WTC11 (cell line): ENCODE measurements at regions not wholly inside any gene's neighbourhood (a gene's known extent, or its start where the extent isn't known, plus 50 kb on each side); places are given as distances from the start of the nearest gene placed in this dataset.

ENCODE experiments used
- ATAC-seq: fragments of 200-7000 bp; cut with Tn5 transposase; 2 replicates; pipeline ENCODE4 v1.10.0; 2021; ENCODE audit warnings: mild to moderate bottlenecking, moderate library complexity
- CTCF ChIA-PET: fragments of 300-600 bp; sonication (Branson Sonifier 250); formaldehyde crosslinking; loops from one replicate; lab custom pipeline; 2021; ENCODE audit warnings: antibody characterized with exemption; lab: Charles Lee
- POLR2A ChIA-PET: fragments of 350-600 bp; sonication (Branson Sonifier 250); formaldehyde crosslinking; loops from one replicate; lab custom pipeline; 2021; ENCODE audit warnings: antibody characterized with exemption; lab: Charles Lee
- DNase-seq: peaks from one replicate; pipeline ENCODE4 v3.0.0; 2021; ENCODE audit warnings: low spot score
- H3K27ac Mint-ChIP-seq: 2 replicates; pipeline ENCODE4 v1.8.0; 2021; ENCODE audit warnings: mixed read lengths
- H3K27me3 Mint-ChIP-seq: 2 replicates; pipeline ENCODE4 v1.8.0; 2021; ENCODE audit warnings: low read depth, mild to moderate bottlenecking, moderate library complexity, mixed read lengths
- H3K36me3 Mint-ChIP-seq: 2 replicates; pipeline ENCODE4 v1.8.0; 2021; ENCODE audit warnings: mixed read lengths
- H3K4me1 Mint-ChIP-seq: 2 replicates; pipeline ENCODE4 v1.8.0; 2022; ENCODE audit warnings: mixed read lengths
- H3K4me3 Mint-ChIP-seq: 2 replicates; pipeline ENCODE4 v1.8.0; 2021; ENCODE audit warnings: mild to moderate bottlenecking, moderate library complexity, mixed read lengths
- H3K9me3 Mint-ChIP-seq: 2 replicates; pipeline ENCODE4 v1.8.0; 2021; ENCODE audit warnings: mixed read lengths
- CREM ChIP-seq: sonication (generic); formaldehyde crosslinking; IDR thresholded peaks from 2 replicates; pipeline ENCODE4 v1.8.1; 2022; ENCODE audit warnings: mild to moderate bottlenecking, missing genetic modification reagents, moderate library complexity
- FOXK1 ChIP-seq: sonication (generic); formaldehyde crosslinking; IDR thresholded peaks from 2 replicates; pipeline ENCODE4 v1.8.0; 2022; ENCODE audit warnings: mild to moderate bottlenecking, moderate library complexity, missing genetic modification reagents
- GTF2I ChIP-seq: fragments of 250-450 bp; sonication (Bioruptor Pico); conservative IDR thresholded peaks from 2 replicates; pipeline ENCODE4 v1.4.0; 2021; ENCODE audit warnings: mild to moderate bottlenecking
- NR1H2 ChIP-seq: sonication (generic); formaldehyde crosslinking; IDR thresholded peaks from 2 replicates; pipeline ENCODE4 v1.9.0; 2021; ENCODE audit warnings: mild to moderate bottlenecking, moderate library complexity, missing genetic modification reagents
- ZNF219 ChIP-seq: sonication (generic); formaldehyde crosslinking; IDR thresholded peaks from 2 replicates; pipeline ENCODE4 v1.8.0; 2023; ENCODE audit warnings: missing genetic modification reagents, mild to moderate bottlenecking, borderline replicate concordance
- ZNF232 ChIP-seq: sonication (generic); formaldehyde crosslinking; IDR thresholded peaks from 2 replicates; pipeline ENCODE4 v1.8.0; 2022; ENCODE audit warnings: mild to moderate bottlenecking, missing genetic modification reagents
- TF ChIP-seq, protein P1 (sequence below): sonication (generic); formaldehyde crosslinking; IDR thresholded peaks from 2 replicates; pipeline ENCODE4 v1.8.1; 2023; ENCODE audit warnings: mild to moderate bottlenecking, missing genetic modification reagents, moderate library complexity
- TF ChIP-seq, protein P2 (sequence below): fragments of 200-600 bp; IDR thresholded peaks from 2 replicates; pipeline ENCODE4 v1.8.0; 2022; ENCODE audit warnings: antibody characterized with exemption
- TF ChIP-seq, protein P3 (sequence below): fragments of 250-450 bp; sonication (Bioruptor Pico); IDR thresholded peaks from 2 replicates; pipeline ENCODE4 v1.8.0; 2021; ENCODE audit warnings: mild to moderate bottlenecking
- TF ChIP-seq, protein P4 (sequence below): fragments of 250-450 bp; sonication (Bioruptor Pico); conservative IDR thresholded peaks from 2 replicates; pipeline ENCODE4 v1.9.0; 2021; ENCODE audit warnings: mild to moderate bottlenecking
- TF ChIP-seq, protein P5 (sequence below): sonication (generic); formaldehyde crosslinking; IDR thresholded peaks from 2 replicates; pipeline ENCODE4 v1.8.0; 2022; ENCODE audit warnings: mild to moderate bottlenecking, missing genetic modification reagents
- TF ChIP-seq, protein P6 (sequence below): sonication (generic); formaldehyde crosslinking; IDR thresholded peaks from 2 replicates; pipeline ENCODE4 v1.8.1; 2023; ENCODE audit warnings: mild to moderate bottlenecking, moderate library complexity, missing genetic modification reagents
- TF ChIP-seq, protein P7 (sequence below): sonication (generic); formaldehyde crosslinking; IDR thresholded peaks from 2 replicates; pipeline ENCODE4 v1.8.0; 2023; ENCODE audit warnings: mild to moderate bottlenecking, missing genetic modification reagents
- TF ChIP-seq, protein P8 (sequence below): sonication (generic); formaldehyde crosslinking; IDR thresholded peaks from 2 replicates; pipeline ENCODE4 v1.8.1; 2022; ENCODE audit warnings: mild to moderate bottlenecking, missing genetic modification reagents, moderate library complexity, borderline replicate concordance
- TF ChIP-seq, protein P9 (sequence below): sonication (generic); formaldehyde crosslinking; IDR thresholded peaks from 2 replicates; pipeline ENCODE4 v1.8.1; 2022; ENCODE audit warnings: low read depth, mild to moderate bottlenecking, moderate library complexity, missing genetic modification reagents, borderline replicate concordance
- TF ChIP-seq, protein P10 (sequence below): sonication (generic); formaldehyde crosslinking; IDR thresholded peaks from 2 replicates; pipeline ENCODE4 v1.8.0; 2023; ENCODE audit warnings: missing genetic modification reagents

DNA sequence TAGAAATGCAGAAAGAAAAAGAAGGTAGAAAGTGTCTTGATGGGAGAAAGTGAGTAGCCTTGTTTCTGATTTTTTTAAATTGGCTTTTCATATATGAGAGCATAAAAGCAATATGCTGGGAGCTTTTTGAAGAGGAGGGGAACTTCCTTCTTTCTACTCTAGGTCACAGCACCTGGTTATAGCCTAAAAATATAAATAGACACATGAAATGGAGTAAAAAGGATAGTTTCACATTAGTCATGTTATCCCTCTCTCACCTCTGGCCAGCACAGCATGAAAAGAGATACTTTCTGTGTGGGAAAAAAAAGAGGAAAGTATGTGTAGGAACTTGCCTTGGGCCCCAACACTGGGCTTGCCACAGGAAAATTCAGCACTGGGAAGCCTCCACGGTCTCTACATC is 292.2 kb upstream of the ZWINT start:
- TF ChIP-seq, protein P1, sequence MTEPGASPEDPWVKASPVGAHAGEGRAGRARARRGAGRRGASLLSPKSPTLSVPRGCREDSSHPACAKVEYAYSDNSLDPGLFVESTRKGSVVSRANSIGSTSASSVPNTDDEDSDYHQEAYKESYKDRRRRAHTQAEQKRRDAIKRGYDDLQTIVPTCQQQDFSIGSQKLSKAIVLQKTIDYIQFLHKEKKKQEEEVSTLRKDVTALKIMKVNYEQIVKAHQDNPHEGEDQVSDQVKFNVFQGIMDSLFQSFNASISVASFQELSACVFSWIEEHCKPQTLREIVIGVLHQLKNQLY = no peak
- TF ChIP-seq ZNF232 (CRISPR knock-in tag) (no peak), GTF2I (CRISPR knock-in tag) (no peak), FOXK1 (CRISPR knock-in tag) (no peak), CREM (no peak), ZNF219 (no peak), NR1H2 (no peak)
- TF ChIP-seq, protein P2, sequence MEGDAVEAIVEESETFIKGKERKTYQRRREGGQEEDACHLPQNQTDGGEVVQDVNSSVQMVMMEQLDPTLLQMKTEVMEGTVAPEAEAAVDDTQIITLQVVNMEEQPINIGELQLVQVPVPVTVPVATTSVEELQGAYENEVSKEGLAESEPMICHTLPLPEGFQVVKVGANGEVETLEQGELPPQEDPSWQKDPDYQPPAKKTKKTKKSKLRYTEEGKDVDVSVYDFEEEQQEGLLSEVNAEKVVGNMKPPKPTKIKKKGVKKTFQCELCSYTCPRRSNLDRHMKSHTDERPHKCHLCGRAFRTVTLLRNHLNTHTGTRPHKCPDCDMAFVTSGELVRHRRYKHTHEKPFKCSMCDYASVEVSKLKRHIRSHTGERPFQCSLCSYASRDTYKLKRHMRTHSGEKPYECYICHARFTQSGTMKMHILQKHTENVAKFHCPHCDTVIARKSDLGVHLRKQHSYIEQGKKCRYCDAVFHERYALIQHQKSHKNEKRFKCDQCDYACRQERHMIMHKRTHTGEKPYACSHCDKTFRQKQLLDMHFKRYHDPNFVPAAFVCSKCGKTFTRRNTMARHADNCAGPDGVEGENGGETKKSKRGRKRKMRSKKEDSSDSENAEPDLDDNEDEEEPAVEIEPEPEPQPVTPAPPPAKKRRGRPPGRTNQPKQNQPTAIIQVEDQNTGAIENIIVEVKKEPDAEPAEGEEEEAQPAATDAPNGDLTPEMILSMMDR = no peak
- TF ChIP-seq, protein P3, sequence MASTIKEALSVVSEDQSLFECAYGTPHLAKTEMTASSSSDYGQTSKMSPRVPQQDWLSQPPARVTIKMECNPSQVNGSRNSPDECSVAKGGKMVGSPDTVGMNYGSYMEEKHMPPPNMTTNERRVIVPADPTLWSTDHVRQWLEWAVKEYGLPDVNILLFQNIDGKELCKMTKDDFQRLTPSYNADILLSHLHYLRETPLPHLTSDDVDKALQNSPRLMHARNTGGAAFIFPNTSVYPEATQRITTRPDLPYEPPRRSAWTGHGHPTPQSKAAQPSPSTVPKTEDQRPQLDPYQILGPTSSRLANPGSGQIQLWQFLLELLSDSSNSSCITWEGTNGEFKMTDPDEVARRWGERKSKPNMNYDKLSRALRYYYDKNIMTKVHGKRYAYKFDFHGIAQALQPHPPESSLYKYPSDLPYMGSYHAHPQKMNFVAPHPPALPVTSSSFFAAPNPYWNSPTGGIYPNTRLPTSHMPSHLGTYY (CRISPR knock-in tag) = no peak
- TF ChIP-seq, protein P4, sequence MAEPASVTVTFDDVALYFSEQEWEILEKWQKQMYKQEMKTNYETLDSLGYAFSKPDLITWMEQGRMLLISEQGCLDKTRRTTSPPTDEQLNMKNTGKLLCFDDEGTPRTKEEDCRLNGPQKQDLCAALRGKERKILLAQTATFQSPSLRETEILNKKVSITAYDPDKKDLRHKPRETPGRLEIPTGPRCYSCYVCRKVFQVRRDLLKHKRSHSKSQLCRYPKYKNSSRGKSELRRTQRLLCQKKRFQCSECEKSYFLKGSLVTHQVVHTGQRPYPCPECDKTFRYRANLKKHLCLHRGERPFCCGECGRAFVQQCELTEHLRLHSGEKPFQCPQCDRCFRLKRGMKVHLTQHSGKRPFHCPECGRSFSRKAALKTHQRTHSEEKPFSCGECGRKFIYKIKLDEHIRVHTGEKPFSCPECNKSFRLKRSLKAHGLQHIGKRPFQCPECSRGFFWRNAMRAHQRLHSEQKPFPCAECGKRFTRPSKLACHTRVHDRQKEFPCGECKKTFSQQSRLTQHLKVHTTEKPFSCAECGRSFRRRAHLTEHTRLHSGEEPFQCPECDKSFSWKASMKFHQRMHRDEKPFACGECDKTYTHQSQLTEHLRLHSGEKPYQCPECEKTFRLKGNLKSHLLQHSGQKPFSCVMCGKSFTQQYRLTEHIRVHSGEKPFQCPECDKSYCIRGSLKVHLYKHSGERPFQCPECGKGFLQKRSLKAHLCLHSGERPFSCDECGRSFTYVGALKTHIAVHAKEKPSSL (CRISPR knock-in tag) = no peak
- TF ChIP-seq, protein P5, sequence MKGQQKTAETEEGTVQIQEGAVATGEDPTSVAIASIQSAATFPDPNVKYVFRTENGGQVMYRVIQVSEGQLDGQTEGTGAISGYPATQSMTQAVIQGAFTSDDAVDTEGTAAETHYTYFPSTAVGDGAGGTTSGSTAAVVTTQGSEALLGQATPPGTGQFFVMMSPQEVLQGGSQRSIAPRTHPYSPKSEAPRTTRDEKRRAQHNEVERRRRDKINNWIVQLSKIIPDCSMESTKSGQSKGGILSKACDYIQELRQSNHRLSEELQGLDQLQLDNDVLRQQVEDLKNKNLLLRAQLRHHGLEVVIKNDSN = no peak
- TF ChIP-seq, protein P6, sequence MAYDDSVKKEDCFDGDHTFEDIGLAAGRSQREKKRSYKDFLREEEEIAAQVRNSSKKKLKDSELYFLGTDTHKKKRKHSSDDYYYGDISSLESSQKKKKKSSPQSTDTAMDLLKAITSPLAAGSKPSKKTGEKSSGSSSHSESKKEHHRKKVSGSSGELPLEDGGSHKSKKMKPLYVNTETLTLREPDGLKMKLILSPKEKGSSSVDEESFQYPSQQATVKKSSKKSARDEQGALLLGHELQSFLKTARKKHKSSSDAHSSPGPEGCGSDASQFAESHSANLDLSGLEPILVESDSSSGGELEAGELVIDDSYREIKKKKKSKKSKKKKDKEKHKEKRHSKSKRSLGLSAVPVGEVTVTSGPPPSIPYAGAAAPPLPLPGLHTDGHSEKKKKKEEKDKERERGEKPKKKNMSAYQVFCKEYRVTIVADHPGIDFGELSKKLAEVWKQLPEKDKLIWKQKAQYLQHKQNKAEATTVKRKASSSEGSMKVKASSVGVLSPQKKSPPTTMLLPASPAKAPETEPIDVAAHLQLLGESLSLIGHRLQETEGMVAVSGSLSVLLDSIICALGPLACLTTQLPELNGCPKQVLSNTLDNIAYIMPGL (CRISPR knock-in tag) = no peak
- TF ChIP-seq, protein P7, sequence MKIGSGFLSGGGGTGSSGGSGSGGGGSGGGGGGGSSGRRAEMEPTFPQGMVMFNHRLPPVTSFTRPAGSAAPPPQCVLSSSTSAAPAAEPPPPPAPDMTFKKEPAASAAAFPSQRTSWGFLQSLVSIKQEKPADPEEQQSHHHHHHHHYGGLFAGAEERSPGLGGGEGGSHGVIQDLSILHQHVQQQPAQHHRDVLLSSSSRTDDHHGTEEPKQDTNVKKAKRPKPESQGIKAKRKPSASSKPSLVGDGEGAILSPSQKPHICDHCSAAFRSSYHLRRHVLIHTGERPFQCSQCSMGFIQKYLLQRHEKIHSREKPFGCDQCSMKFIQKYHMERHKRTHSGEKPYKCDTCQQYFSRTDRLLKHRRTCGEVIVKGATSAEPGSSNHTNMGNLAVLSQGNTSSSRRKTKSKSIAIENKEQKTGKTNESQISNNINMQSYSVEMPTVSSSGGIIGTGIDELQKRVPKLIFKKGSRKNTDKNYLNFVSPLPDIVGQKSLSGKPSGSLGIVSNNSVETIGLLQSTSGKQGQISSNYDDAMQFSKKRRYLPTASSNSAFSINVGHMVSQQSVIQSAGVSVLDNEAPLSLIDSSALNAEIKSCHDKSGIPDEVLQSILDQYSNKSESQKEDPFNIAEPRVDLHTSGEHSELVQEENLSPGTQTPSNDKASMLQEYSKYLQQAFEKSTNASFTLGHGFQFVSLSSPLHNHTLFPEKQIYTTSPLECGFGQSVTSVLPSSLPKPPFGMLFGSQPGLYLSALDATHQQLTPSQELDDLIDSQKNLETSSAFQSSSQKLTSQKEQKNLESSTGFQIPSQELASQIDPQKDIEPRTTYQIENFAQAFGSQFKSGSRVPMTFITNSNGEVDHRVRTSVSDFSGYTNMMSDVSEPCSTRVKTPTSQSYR (CRISPR knock-in tag) = no peak
- TF ChIP-seq, protein P8, sequence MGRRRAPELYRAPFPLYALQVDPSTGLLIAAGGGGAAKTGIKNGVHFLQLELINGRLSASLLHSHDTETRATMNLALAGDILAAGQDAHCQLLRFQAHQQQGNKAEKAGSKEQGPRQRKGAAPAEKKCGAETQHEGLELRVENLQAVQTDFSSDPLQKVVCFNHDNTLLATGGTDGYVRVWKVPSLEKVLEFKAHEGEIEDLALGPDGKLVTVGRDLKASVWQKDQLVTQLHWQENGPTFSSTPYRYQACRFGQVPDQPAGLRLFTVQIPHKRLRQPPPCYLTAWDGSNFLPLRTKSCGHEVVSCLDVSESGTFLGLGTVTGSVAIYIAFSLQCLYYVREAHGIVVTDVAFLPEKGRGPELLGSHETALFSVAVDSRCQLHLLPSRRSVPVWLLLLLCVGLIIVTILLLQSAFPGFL (CRISPR knock-in tag) = no peak
- TF ChIP-seq, protein P9, sequence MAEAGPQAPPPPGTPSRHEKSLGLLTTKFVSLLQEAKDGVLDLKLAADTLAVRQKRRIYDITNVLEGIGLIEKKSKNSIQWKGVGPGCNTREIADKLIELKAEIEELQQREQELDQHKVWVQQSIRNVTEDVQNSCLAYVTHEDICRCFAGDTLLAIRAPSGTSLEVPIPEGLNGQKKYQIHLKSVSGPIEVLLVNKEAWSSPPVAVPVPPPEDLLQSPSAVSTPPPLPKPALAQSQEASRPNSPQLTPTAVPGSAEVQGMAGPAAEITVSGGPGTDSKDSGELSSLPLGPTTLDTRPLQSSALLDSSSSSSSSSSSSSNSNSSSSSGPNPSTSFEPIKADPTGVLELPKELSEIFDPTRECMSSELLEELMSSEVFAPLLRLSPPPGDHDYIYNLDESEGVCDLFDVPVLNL (CRISPR knock-in tag) = no peak
- TF ChIP-seq, protein P10, sequence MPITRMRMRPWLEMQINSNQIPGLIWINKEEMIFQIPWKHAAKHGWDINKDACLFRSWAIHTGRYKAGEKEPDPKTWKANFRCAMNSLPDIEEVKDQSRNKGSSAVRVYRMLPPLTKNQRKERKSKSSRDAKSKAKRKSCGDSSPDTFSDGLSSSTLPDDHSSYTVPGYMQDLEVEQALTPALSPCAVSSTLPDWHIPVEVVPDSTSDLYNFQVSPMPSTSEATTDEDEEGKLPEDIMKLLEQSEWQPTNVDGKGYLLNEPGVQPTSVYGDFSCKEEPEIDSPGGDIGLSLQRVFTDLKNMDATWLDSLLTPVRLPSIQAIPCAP (CRISPR knock-in tag) = no peak
- Mint-ChIP-seq H3K27ac (no peak overlapping the region), H3K9me3 (peaks cover 26% of the 10 kb centered on the region), H3K27me3 (no peaks in the 10 kb centered on the region), H3K4me1 (no peaks in the 10 kb centered on the region), H3K36me3 (peaks cover 5% of the 10 kb centered on the region; the same call in 1 of the 2 replicates), H3K4me3 (no peak overlapping the region)
- CTCF ChIA-PET = no interaction called here
- no peak for DNase-seq
- no peak for ATAC-seq
- POLR2A ChIA-PET = no interaction called here
